Embryonic facial prominence (tissue), 1 donor: ENCODE measurements at regions not wholly inside any gene's neighbourhood (a gene's known extent, or its start where the extent isn't known, plus 50 kb on each side); places are given as distances from the start of the nearest gene placed in this dataset.
A peak's percentile ranks its signal among the peaks of the same experiment; 100 is the strongest.

Source experiments
- DNase-seq: peaks from one replicate; pipeline ENCODE4 v3.0.0-alpha.2; 2016; ENCODE audit errors: extremely low spot score

DNA sequence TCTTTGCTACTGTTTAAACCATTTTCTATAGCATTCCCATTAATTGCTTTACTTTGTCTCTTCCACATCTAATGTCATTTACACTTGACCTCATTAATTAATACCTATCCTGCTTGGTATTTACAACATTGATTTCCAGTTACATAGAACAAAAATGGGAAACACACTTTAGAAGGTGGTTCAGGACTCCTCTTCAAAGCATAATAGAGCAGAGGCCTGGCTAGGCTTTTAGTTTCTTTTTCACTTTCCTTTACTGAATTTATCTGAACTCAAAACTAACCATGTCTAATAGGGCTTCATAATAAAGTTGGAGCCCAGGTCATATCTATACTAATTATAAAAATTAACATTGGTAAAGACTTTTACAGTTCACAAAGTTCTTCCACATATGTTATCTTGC lies 648.0 kb upstream of the KIRREL3 start:
- DNase-seq: no peak

DNA sequence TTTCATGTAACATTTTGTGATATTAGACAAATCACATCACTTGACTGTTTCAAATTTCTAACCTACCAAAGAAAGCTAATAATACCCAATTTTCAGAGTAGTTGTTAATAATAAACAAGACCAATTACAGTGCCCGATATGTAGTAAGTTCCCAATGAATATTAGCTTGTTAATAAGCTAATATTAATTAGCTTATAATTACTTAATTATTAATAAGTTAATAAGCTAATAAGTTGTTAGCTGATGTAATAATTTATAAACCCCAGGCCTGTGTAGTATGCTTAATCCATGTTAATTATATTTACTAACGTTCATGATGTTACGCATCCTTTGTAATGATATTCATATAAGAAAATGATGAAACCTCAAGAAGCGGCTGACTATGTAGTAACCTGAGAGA lies 643.8 kb upstream of the KIRREL3 start:
- no peak for DNase-seq

GRCh38 chr11:127643268-127644058 lies 642.9 kb upstream of the KIRREL3 start:
- no peak for DNase-seq

- peak; percentile 12 for DNase-seq
Observed at GRCh38 chr11:127640561-127641451, 640.2 kb upstream of the KIRREL3 start.

DNA sequence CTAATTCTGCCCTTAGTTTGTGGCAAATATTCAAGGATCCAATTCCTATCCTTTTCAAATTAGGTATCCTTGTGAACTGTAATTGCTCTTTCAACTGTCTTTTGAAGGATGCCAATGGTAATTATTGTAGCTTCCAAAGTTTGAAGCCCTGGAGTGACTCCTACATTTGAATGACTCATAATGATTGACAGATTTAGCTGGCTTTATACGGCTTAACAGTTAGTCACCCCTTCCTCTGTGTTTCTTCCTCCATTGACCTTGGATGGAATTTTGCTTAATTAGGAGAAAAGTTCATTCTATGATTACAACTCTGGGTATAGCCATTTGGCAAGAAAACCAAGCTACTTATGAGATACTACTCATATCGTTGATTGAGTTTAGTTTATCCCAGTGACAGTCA lies 639.3 kb upstream of the KIRREL3 start:
- no peak for DNase-seq

DNA sequence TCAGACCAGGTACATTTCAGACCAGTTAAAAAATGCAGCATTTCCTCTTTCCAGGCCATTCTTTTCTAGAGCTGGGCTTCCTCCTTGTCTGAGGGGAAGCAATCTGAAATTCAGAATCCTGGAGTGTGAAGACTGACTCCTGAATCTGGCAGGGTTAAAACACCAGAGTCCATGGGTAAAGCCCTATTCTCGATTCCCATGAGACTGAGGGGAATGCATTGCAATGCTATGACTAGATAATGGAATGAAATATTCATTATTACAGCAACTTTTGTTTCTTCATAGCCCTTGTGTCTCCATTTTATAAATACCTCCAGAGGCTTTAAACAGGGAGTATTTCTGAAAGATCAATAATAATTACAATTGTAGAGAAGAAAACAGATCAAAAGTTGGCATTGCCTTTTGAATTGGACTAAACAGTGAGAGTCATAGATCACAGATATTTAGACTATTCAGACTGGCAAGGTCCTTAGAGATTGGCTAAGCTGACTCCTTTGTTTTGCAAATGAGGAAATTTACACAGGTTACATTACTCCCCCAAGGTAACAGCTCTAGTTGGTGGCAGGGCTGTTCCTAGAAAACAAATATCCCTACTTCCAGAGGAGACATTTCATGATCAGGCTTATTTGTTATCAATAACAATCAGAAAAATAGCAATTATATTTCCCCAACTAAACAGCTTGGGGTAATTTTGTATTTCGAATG lies 632.6 kb upstream of the KIRREL3 start:
- no peak for DNase-seq

GRCh38 chr11:127632546-127632945 lies 632.0 kb upstream of the KIRREL3 start:
- DNase-seq: no peak

GRCh38 chr11:127631974-127632373 lies 631.4 kb upstream of the KIRREL3 start:
- no peak for DNase-seq

- no peak for DNase-seq
Observed at GRCh38 chr11:127629200-127629599, 628.6 kb upstream of the KIRREL3 start.

DNA sequence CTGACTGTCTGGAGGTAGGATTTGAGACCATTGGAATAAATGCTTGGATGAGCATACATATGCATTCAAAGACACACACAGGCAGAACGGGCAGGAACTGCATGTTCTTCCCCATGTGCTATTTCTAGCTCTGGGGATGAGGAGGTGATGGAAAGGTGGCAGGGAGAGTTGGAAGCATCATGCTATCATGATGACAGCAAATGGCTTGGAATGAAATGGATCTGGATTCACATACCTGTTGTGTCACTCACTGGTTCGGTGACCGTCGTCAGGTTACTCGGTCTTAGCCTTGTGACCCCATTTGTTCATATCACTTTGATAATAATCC lies 627.9 kb upstream of the KIRREL3 start:
- DNase-seq: no peak

DNA sequence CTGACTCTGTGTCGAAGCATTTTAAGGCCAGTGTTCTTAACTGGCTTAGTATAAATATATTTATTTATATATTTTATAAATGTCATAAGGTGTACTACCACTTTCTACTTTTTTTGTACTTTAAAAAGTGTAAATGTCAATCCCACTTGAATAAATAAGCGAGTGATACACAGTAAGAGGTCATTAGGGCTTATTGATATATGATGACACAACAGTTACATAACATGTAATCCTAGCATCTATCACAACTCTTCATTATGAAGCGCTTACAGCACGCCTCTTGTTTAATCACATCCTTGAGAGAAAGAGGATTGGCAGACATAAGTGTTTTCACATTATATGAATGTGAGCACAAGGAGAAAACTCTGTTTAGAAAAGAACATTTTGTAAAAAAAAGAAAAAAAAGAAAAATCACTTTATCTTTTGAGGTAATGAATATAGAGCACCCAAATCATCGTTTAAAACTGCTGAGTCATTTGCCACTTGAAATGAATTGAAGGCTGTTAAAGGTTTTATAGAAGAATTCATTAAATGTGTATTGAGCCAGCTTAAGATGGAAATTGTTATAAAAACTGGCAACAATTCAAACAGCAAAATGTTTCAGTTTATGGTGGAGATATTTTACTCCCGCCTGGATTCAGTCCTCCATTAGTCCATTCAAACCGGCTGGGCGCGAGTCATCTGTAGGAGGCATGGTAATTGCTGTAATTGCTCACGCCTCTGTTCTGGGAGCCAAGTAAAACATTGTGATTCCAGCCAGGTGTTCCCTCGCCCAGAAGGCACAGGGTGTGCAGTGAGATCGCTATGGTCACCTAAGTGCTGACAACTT lies 627.3 kb upstream of the KIRREL3 start:
- no peak for DNase-seq

DNA sequence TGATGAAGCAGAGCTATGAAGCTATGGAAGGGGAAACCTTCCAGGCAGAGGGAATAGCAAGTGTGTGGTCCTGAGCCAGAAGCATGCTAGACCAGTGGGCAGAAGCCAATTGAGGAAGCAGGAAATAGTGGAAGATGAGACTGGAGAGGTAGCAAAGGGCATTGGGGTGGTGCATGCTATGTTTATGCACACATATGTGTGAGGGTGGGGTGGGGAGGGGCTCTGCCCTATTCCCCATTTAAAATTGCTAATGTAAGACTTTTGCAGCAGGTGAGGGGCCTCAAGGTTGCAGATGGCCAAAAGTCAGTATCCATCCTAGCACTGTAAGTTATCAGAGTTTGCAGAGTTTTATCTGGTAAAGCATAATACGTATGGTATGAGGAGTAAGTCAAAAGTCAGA lies 626.6 kb upstream of the KIRREL3 start:
- no peak for DNase-seq

DNA sequence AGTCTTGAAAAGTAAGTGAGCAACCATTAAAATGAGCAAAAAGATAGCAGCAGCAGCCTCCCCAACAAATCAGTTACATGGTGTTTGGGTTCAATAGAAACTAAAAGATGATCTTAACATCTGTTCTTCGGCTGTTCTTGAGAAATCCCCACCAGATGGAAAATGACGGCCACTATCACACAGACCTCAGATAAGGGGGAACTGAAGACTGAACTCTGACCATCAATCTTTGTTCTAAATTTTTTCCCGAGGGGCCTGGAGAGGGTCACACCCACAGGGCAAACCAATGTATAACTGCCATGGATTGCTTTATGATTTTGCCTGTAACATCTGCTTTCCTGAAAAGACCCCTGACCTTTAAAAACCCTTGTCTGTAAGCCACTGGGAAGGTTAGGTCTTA lies 624.8 kb upstream of the KIRREL3 start:
- no peak for DNase-seq

DNA sequence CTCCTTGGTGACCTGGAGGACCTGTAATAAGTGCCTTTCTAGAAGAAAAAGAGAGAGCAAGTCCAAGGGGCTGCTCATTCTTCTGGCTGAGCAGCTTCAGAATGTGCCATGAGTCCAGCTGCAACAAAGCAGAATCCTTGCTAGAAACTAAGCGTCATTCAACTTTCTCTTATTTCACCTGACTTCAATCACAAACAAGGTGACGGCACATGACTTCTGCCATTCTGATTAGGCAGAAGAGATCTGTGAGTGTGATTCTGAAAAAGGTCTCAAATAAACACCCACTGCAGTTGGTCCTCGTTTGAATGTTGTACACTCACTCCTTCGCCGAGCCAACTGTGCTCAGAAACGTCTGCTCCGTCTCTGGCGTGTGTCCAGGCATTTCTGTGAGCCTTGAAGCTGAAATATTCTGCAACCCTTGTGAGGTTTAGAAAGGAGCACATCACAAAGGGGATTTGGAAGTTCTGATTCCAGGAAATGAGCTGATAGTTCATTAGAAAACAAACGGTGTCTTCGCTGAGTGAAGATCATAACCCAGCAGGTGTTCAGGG lies 623.8 kb upstream of the KIRREL3 start:
- DNase-seq: no peak

GRCh38 chr11:127622686-127623085 lies 622.1 kb upstream of the KIRREL3 start:
- DNase-seq: no peak

DNA sequence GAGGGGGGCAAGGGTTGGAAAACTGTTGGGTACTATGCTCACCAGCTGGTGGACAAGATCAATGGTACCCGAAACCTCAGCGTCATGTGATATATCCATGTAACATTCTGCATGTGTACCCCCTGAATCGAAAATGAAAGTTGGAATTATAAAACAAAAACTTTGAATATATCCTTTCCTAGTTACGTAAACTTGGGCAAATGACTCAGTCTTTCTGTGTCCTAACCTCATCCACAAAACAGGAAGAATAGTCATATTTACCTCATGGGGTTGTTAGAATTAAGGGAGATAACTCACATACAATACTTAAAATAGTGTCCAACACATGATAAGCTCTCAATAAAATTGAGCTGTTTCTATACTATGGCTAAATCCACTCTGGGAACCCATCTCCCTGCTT lies 620.1 kb upstream of the KIRREL3 start:
- no peak for DNase-seq

DNA sequence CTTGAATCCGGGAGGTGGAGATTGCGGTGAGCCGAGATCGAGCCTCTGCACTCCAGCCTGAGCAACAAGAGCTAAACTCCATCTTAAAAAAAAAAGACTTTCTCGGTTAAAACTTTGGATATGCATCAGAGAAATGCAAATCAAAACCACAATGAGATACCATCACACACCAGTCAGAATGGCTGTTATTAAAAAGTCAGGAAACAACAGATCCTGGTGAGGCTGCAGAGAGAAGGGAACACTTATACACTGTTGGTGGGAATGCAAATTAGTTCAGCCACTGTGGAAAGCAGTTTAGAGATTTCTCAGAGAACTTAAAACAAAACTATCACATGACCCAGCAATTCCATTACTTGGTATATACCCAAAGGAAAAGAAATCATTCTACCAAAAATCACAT lies 619.4 kb upstream of the KIRREL3 start:
- DNase-seq: no peak

DNA sequence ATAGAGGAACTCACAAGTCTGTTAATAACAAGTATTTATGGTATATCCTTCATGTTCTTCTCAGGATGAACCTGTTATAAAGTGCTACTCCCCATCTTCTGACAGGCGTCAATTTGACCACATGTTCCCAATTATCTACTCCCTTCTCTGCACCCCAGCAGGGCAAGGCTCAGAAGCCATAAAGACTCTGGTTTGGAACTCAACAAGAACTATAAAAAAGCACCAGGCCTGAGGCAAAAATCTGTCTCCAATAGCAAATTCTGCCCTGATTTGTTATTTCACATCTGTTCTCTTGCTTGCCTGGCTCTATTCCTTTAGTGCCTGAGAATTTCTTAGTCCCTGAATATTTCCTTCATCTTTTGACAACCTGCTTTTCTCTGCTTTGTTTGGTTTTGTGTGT lies 618.2 kb upstream of the KIRREL3 start:
- no peak for DNase-seq

DNA sequence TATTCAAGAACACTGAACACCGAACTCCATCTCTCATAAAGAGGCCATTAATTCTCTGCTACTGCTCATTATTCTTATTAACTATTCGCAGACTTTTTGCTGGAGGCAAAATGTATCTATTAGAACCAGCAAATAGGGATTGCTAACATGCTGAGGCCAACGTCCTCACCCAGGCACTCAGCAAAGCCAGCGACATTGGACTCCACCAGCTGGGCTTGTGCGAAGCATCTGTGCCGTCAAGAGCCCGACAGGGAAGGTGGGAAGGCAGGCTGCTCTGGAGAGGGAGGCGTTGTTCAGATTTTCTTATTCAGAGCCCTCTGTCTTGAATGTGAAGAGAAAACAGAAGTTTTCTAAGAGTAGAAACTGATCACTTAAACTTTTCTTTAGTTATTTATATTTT lies 615.6 kb upstream of the KIRREL3 start:
- DNase-seq: no peak

DNA sequence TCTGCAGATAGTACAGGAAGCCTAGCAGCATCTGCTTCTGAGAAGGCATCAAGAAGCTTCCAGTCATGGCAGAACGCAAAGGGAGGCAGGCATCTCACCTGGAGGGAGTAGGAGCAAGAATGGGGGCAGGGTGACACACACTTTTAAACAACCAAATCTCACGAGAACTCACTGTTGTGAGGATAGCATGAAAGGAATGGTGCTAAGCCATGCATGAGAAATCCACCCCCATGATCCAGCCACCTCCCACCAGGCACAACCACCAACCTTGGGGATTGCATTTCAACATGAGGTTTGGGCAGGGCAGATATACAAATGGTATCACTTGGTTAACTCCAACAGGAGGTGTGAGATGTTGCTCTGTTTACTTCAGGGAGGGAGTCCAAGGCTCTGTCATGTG lies 612.0 kb upstream of the KIRREL3 start:
- no peak for DNase-seq

- DNase-seq: no peak
Observed at GRCh38 chr11:127609025-127609773, 608.6 kb upstream of the KIRREL3 start.
